Mucosa of rectum (tissue), 2 donors: ENCODE measurements at regions not wholly inside any gene's neighbourhood (a gene's known extent, or its start where the extent isn't known, plus 50 kb on each side); places are given as distances from the start of the nearest gene placed in this dataset.

Experiments used
- H3K27ac ChIP-seq, 2 donors: one replicate each; pipeline ENCODE4 v1.7.0; 2013; ENCODE audit warnings: inconsistent platforms in 2 of 2, low read depth in 2 of 2, low read length in 2 of 2
- H3K27me3 ChIP-seq, 2 donors: one replicate each; pipeline ENCODE4 v1.7.0; 2013; ENCODE audit warnings: low read length in 2 of 2; ENCODE audit not compliant: control insufficient read depth in 2 of 2, insufficient read depth in 2 of 2
- H3K36me3 ChIP-seq, 2 donors: one replicate each; pipeline ENCODE4 v1.7.0; 2013; ENCODE audit warnings: low read length in 2 of 2; ENCODE audit not compliant: control insufficient read depth in 2 of 2, insufficient read depth in 2 of 2
- H3K4me1 ChIP-seq, 2 donors: one replicate each; pipeline ENCODE4 v1.7.0; 2013; ENCODE audit warnings: low read length in 2 of 2, mild to moderate bottlenecking in 1 of 2; ENCODE audit not compliant: control insufficient read depth in 2 of 2, insufficient read depth in 2 of 2
- H3K4me3 ChIP-seq, 2 donors: one replicate each; pipeline ENCODE4 v1.7.0; 2013; ENCODE audit warnings: low read length in 2 of 2
- H3K9ac ChIP-seq, 2 donors: one replicate each; pipeline ENCODE4 v1.7.0; 2013; ENCODE audit warnings: low read length in 2 of 2, low read depth in 1 of 2, mild to moderate bottlenecking in 1 of 2
- H3K9me3 ChIP-seq, 2 donors: one replicate each; pipeline ENCODE4 v1.7.0; 2013; ENCODE audit warnings: low read length in 2 of 2; ENCODE audit not compliant: control insufficient read depth in 2 of 2
- donor health status: healthy.
- donor health status: Normal muscosa, but diverticular disease.

- H3K4me1 ChIP-seq = no peaks in the 10 kb centered on the region
- no peaks in the 10 kb centered on the region for H3K36me3 ChIP-seq
- no peak overlapping the region for H3K9ac ChIP-seq
- H3K27ac ChIP-seq = no peak overlapping the region
- H3K9me3 ChIP-seq = no peaks in the 10 kb centered on the region
- no peak overlapping the region for H3K4me3 ChIP-seq
- H3K27me3 ChIP-seq = no peaks in the 10 kb centered on the region
Observed at GRCh38 chr12:90585640-90586304, 369.2 kb downstream of the CCER1 start.

GRCh38 chr12:90576707-90577106 is 378.3 kb downstream of the CCER1 start:
- Histone ChIP-seq H3K4me3 (no peak overlapping the region), H3K27me3 (no peaks in the 10 kb centered on the region), H3K9ac (no peak overlapping the region), H3K36me3 (no peaks in the 10 kb centered on the region), H3K4me1 (no peaks in the 10 kb centered on the region), H3K27ac (no peak overlapping the region), H3K9me3 (no peaks in the 10 kb centered on the region)

- Histone ChIP-seq H3K27ac (no peak overlapping the region), H3K36me3 (no peaks in the 10 kb centered on the region), H3K4me3 (no peak overlapping the region), H3K27me3 (no peaks in the 10 kb centered on the region), H3K4me1 (no peaks in the 10 kb centered on the region), H3K9ac (no peak overlapping the region), H3K9me3 (no peaks in the 10 kb centered on the region)
Observed at GRCh38 chr12:90575995-90576394, 379.0 kb downstream of the CCER1 start.

GRCh38 chr12:90574676-90575075 is 380.3 kb downstream of the CCER1 start:
- H3K4me1 ChIP-seq = no peaks in the 10 kb centered on the region
- H3K27ac ChIP-seq = no peak overlapping the region
- H3K4me3 ChIP-seq = no peak overlapping the region
- no peaks in the 10 kb centered on the region for H3K27me3 ChIP-seq
- H3K9me3 ChIP-seq = no peaks in the 10 kb centered on the region
- H3K9ac ChIP-seq = no peak overlapping the region
- no peaks in the 10 kb centered on the region for H3K36me3 ChIP-seq

- Histone ChIP-seq H3K27me3 (no peaks in the 10 kb centered on the region), H3K9ac (no peak overlapping the region), H3K36me3 (no peaks in the 10 kb centered on the region), H3K4me1 (no peaks in the 10 kb centered on the region), H3K27ac (no peak overlapping the region), H3K9me3 (no peaks in the 10 kb centered on the region), H3K4me3 (no peak overlapping the region)
Observed at GRCh38 chr12:90572778-90573177, 382.2 kb downstream of the CCER1 start.

- H3K4me3 ChIP-seq = no peak overlapping the region
- no peaks in the 10 kb centered on the region for H3K36me3 ChIP-seq
- H3K4me1 ChIP-seq = no peaks in the 10 kb centered on the region
- no peak overlapping the region for H3K9ac ChIP-seq
- no peaks in the 10 kb centered on the region for H3K27me3 ChIP-seq
- no peaks in the 10 kb centered on the region for H3K9me3 ChIP-seq
- no peak overlapping the region for H3K27ac ChIP-seq
Observed at GRCh38 chr12:90569685-90570084, 385.3 kb downstream of the CCER1 start.

GRCh38 chr12:90562671-90563070 is 392.3 kb downstream of the CCER1 start:
- no peak overlapping the region for H3K9ac ChIP-seq
- H3K9me3 ChIP-seq = no peaks in the 10 kb centered on the region
- H3K27me3 ChIP-seq = no peaks in the 10 kb centered on the region
- H3K27ac ChIP-seq = no peak overlapping the region
- no peak overlapping the region for H3K4me3 ChIP-seq
- no peaks in the 10 kb centered on the region for H3K36me3 ChIP-seq
- H3K4me1 ChIP-seq = no peaks in the 10 kb centered on the region

- Histone ChIP-seq H3K36me3 (no peaks in the 10 kb centered on the region), H3K27me3 (no peaks in the 10 kb centered on the region), H3K4me3 (no peak overlapping the region), H3K4me1 (no peaks in the 10 kb centered on the region), H3K9me3 (no peaks in the 10 kb centered on the region), H3K9ac (no peak overlapping the region), H3K27ac (no peak overlapping the region)
Observed at GRCh38 chr12:90548595-90548994, 406.4 kb downstream of the CCER1 start.

GRCh38 chr12:90546511-90546910 is 408.5 kb downstream of the CCER1 start:
- Histone ChIP-seq H3K27ac (no peak overlapping the region), H3K4me3 (no peak overlapping the region), H3K36me3 (no peaks in the 10 kb centered on the region)

GRCh38 chr12:90543841-90544240 is 411.1 kb downstream of the CCER1 start:
- Histone ChIP-seq H3K4me1 (no peaks in the 10 kb centered on the region), H3K9ac (no peak overlapping the region), H3K27ac (no peak overlapping the region), H3K36me3 (no peaks in the 10 kb centered on the region), H3K27me3 (no peaks in the 10 kb centered on the region), H3K4me3 (no peak overlapping the region), H3K9me3 (no peaks in the 10 kb centered on the region)

More at GRCh38 chr12:90546511-90546910, 408.5 kb downstream of the CCER1 start:
- Histone ChIP-seq H3K4me1 (no peaks in the 10 kb centered on the region), H3K27me3 (no peaks in the 10 kb centered on the region), H3K9ac (no peak overlapping the region), H3K9me3 (no peaks in the 10 kb centered on the region)

- Histone ChIP-seq H3K4me3 (no peak overlapping the region), H3K27ac (no peak overlapping the region), H3K36me3 (no peaks in the 10 kb centered on the region), H3K4me1 (no peaks in the 10 kb centered on the region), H3K9me3 (no peaks in the 10 kb centered on the region), H3K27me3 (no peaks in the 10 kb centered on the region), H3K9ac (no peak overlapping the region)
Observed at GRCh38 chr12:90543374-90543773, 411.6 kb downstream of the CCER1 start.
